ENCODE measurements at regions not wholly inside any gene's neighbourhood (a gene's known extent, or its start where the extent isn't known, plus 50 kb on each side); places are given as distances from the start of the nearest gene placed in this dataset.
"Not testable (repeated sequence)": the region's sequence is repeated elsewhere in the genome, so short reads cannot be mapped to it uniquely, and the experiment has no call there.

DNA sequence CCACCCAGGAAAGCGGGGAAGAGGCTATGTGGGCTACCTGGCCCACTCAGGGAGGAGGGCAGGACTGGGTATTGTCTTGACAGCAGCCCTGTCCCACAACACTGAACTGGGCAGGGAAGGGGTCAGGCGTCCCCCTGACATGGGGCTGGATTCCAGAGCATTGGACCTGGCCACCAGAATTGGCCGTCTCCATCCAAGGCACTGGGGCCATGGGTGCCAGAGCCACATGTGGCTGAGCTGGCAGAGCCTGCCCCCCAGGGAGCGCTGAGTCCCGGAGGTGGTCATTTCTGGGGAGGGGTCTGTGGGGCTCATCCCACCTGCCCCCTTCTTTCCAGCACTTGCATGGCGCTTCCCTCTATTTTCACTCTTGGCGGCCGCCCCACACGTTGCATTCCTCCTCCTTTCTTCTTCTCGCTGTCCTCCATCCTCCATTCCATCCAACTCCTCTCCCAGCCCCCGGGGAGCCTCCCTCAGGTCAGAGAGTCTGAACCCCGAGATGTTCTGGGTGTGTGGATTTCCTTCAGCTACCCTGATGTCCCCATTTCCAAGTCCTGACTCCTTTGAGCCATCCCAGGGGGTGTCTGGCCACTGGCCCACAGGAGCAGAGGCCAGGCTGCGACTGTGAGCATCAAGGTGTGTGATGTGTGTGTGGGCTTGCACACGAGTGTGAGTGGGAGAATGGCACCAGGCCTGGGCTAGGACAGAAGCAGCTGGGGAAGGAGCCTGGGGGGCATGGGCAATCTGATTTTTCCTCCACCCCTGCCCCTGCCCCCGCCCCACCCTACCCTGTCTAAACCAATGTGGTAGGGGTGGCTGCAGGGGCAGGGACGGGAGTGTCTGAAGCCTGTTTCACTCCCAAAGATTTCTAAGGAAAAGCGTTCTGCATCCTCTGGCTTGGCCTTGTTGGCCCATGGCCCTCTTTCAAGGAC lies 171.2 kb downstream of the TBC1D2B start:
- TF ChIP-seq, protein P1, sequence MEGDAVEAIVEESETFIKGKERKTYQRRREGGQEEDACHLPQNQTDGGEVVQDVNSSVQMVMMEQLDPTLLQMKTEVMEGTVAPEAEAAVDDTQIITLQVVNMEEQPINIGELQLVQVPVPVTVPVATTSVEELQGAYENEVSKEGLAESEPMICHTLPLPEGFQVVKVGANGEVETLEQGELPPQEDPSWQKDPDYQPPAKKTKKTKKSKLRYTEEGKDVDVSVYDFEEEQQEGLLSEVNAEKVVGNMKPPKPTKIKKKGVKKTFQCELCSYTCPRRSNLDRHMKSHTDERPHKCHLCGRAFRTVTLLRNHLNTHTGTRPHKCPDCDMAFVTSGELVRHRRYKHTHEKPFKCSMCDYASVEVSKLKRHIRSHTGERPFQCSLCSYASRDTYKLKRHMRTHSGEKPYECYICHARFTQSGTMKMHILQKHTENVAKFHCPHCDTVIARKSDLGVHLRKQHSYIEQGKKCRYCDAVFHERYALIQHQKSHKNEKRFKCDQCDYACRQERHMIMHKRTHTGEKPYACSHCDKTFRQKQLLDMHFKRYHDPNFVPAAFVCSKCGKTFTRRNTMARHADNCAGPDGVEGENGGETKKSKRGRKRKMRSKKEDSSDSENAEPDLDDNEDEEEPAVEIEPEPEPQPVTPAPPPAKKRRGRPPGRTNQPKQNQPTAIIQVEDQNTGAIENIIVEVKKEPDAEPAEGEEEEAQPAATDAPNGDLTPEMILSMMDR (IDR thresholded peaks at IDR 0.05) = not testable (repeated sequence)
- not testable (repeated sequence) for TF ChIP-seq POLR2A (IDR thresholded peaks at IDR 0.05)

Measured in thyroid gland (tissue), 4 donors.